Prostate gland (tissue), 2 donors: ENCODE measurements at regions not wholly inside any gene's neighbourhood (a gene's known extent, or its start where the extent isn't known, plus 50 kb on each side); places are given as distances from the start of the nearest gene placed in this dataset.

Source experiments
- DNase-seq: peaks from one replicate; pipeline ENCODE4 v3.0.0-alpha.2; 2019; ENCODE audit warnings: low spot score
- H3K27ac ChIP-seq, 2 donors: fragments of 200-600 bp; sonication (generic); 2 replicates each; pipeline ENCODE4 v1.5.1; 2017 to 2019
- H3K27me3 ChIP-seq: fragments of 200-600 bp; sonication (generic); replicated peaks from 2 replicates; pipeline ENCODE4 v1.5.1; 2019; ENCODE audit not compliant: insufficient read depth
- H3K36me3 ChIP-seq, 2 donors: fragments of 200-600 bp; sonication (generic); 1 replicate in 1 of 2; 2 replicates in 1 of 2; pipeline versions ENCODE4 v1.5.1 to v1.8.1; 2017 to 2019
- H3K4me1 ChIP-seq: fragments of 200-600 bp; sonication (generic); replicated peaks from 2 replicates; pipeline ENCODE4 v1.5.1; 2019
- H3K4me3 ChIP-seq, 2 donors: fragments of 200-600 bp; sonication (generic); 2 replicates each; pipeline ENCODE4 v1.5.1; 2017 to 2019
- H3K9me3 ChIP-seq: fragments of 200-600 bp; sonication (generic); 2 replicates; pipeline ENCODE4 v1.5.1; 2017
- CTCF ChIP-seq, 4 experiments: fragments of 200-600 bp in 2 of 4; fragments of 450-650 bp in 2 of 4; sonication (generic) in 2 of 4; IDR thresholded peaks; 1 replicate in 3 of 4; 2 replicates in 1 of 4; pipeline ENCODE4 v1.5.1; 2016 to 2019; ENCODE audit warnings: antibody characterized with exemption in 4 of 4, mild to moderate bottlenecking in 2 of 4, moderate library complexity in 2 of 4
- POLR2A ChIP-seq: fragments of 450-650 bp; IDR thresholded peaks from one replicate; pipeline ENCODE4 v1.6.1; 2016; ENCODE audit warnings: antibody characterized with exemption, mild to moderate bottlenecking
- POLR2AphosphoS5 ChIP-seq: sonication (generic); formaldehyde crosslinking; IDR thresholded peaks from one replicate; pipeline ENCODE4 v1.6.1; 2017; ENCODE audit warnings: antibody characterized with exemption
- WGBS: methylation state at CpG from one replicate; pipeline ENCODE4 v1.1.5; 2018; 5-methylcytosine and 5-hydroxymethylcytosine counted together
- intact Hi-C: fragments of 100-400 bp; cut with DNase I; formaldehyde crosslinking; loops from one replicate; pipeline ENCODE4 v1.14.2; 2022

GRCh38 chr10:6997509-6997908 is 413.3 kb downstream of the SFMBT2 start:
- Histone ChIP-seq H3K27me3 (no peaks in the 10 kb centered on the region), H3K4me1 (no peaks in the 10 kb centered on the region), H3K36me3 (no peaks in the 10 kb centered on the region), H3K4me3 (no peak overlapping the region), H3K27ac (no peak overlapping the region), H3K9me3 (no peaks in the 10 kb centered on the region)
- no peak for DNase-seq
- intact Hi-C loops = no loop called here
- TF ChIP-seq POLR2A (no peak), POLR2AphosphoS5 (no peak), CTCF (IDR thresholded peaks at IDR 0.05) (no peak)
- WGBS = 89% methylated on average over 2 of the region's 2 CpGs

- intact Hi-C loops = no loop called here
- DNase-seq = no peak
- no peak for TF ChIP-seq CTCF (IDR thresholded peaks at IDR 0.05)
- TF ChIP-seq POLR2AphosphoS5 = no peak
- TF ChIP-seq POLR2A = no peak
- H3K4me3 ChIP-seq = no peak overlapping the region
- no peaks in the 10 kb centered on the region for H3K9me3 ChIP-seq
- no peaks in the 10 kb centered on the region for H3K27me3 ChIP-seq
- no peaks in the 10 kb centered on the region for H3K36me3 ChIP-seq
- H3K27ac ChIP-seq = no peak overlapping the region
- no peaks in the 10 kb centered on the region for H3K4me1 ChIP-seq
- 56% methylated on average over 4 of the region's 4 CpGs for WGBS
Measured at GRCh38 chr10:6996431-6996830, 414.4 kb downstream of the SFMBT2 start.

GRCh38 chr10:6995831-6996230 is 415.0 kb downstream of the SFMBT2 start:
- no peaks in the 10 kb centered on the region for H3K9me3 ChIP-seq
- intact Hi-C loops = no loop called here
- WGBS = 82% methylated on average over 4 of the region's 4 CpGs
- TF ChIP-seq CTCF (IDR thresholded peaks at IDR 0.05) = no peak
- no peak for TF ChIP-seq POLR2AphosphoS5
- TF ChIP-seq POLR2A = no peak
- no peaks in the 10 kb centered on the region for H3K4me1 ChIP-seq
- no peak overlapping the region for H3K4me3 ChIP-seq
- no peak overlapping the region for H3K27ac ChIP-seq
- H3K36me3 ChIP-seq = no peaks in the 10 kb centered on the region
- DNase-seq = no peak
- H3K27me3 ChIP-seq = no peaks in the 10 kb centered on the region

GRCh38 chr10:6995341-6995740 is 415.3 kb upstream of the PRKCQ start:
- intact Hi-C loops = no loop called here
- Histone ChIP-seq H3K4me1 (no peaks in the 10 kb centered on the region), H3K36me3 (no peaks in the 10 kb centered on the region), H3K27me3 (no peaks in the 10 kb centered on the region), H3K9me3 (no peaks in the 10 kb centered on the region), H3K4me3 (no peak overlapping the region), H3K27ac (no peak overlapping the region)
- no peak for TF ChIP-seq CTCF (IDR thresholded peaks at IDR 0.05)
- TF ChIP-seq POLR2AphosphoS5 = no peak
- DNase-seq = no peak
- 67% methylated on average over 3 of the region's 3 CpGs for WGBS

- Histone ChIP-seq H3K36me3 (no peaks in the 10 kb centered on the region), H3K27ac (no peak overlapping the region), H3K9me3 (no peaks in the 10 kb centered on the region), H3K27me3 (no peaks in the 10 kb centered on the region), H3K4me1 (no peaks in the 10 kb centered on the region), H3K4me3 (no peak overlapping the region)
- intact Hi-C loops = no loop called here
- no peak for TF ChIP-seq POLR2A
- DNase-seq = no peak
Measured at GRCh38 chr10:6990891-6991290, 410.8 kb upstream of the PRKCQ start.
